ENCODE measurements at regions not wholly inside any gene's neighbourhood (a gene's known extent, or its start where the extent isn't known, plus 50 kb on each side); places are given as distances from the start of the nearest gene placed in this dataset.

DNA sequence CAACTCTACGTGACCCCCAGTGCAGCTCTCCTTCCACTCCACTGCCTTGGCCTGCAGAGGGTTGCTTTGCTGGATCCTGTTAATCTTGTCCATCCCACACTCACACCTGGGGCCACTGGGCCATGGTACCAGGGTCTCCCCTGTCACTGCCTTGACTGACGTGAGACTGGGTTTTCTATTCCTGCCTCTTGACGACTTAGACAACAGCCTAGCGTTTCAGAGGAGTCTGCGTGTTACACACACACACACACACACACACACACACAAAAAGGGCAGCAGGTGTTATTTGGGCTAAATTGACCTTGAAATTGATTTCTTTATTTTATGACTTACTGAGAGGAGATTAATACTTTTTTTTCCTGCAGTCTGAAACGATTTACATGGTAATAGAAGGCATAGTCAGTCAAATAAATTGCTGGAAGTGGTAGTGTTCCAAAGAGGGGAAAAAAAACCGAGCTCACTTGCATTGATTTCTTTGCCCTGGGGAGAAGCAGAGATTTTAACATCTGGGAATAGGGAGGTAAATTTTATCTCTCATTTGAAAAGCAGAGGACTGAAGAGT is 492.3 kb upstream of the EEF2KMT start:
- TF ChIP-seq, protein P1, sequence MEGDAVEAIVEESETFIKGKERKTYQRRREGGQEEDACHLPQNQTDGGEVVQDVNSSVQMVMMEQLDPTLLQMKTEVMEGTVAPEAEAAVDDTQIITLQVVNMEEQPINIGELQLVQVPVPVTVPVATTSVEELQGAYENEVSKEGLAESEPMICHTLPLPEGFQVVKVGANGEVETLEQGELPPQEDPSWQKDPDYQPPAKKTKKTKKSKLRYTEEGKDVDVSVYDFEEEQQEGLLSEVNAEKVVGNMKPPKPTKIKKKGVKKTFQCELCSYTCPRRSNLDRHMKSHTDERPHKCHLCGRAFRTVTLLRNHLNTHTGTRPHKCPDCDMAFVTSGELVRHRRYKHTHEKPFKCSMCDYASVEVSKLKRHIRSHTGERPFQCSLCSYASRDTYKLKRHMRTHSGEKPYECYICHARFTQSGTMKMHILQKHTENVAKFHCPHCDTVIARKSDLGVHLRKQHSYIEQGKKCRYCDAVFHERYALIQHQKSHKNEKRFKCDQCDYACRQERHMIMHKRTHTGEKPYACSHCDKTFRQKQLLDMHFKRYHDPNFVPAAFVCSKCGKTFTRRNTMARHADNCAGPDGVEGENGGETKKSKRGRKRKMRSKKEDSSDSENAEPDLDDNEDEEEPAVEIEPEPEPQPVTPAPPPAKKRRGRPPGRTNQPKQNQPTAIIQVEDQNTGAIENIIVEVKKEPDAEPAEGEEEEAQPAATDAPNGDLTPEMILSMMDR (IDR thresholded peaks at IDR 0.05; ENCODE audit: unreplicated experiment in 3 of 3), result no peak
- H3K9me3 Mint-ChIP-seq, result peaks cover 2% of the 10 kb centered on the region
- H3K4me3 Mint-ChIP-seq, result no peak overlapping the region
- H3K27me3 Mint-ChIP-seq (ENCODE audit: low read depth), result peaks cover 13% of the 10 kb centered on the region
- peaks cover 6% of the 10 kb centered on the region for H3K4me1 Mint-ChIP-seq
- no peak overlapping the region for H3K27ac Mint-ChIP-seq
- H3K36me3 Mint-ChIP-seq (ENCODE audit: low read depth), result no peaks in the 10 kb centered on the region

GRCh38 chr16:5584109-5584508 is 486.5 kb upstream of the EEF2KMT start:
- H3K27me3 Mint-ChIP-seq (ENCODE audit: low read depth), result peaks cover 17% of the 10 kb centered on the region
- TF ChIP-seq, protein P1 (IDR thresholded peaks at IDR 0.05; ENCODE audit: unreplicated experiment in 3 of 3), result no peak
- H3K36me3 Mint-ChIP-seq (ENCODE audit: low read depth), result no peaks in the 10 kb centered on the region
- H3K27ac Mint-ChIP-seq, result no peak overlapping the region
- H3K4me3 Mint-ChIP-seq, result no peak overlapping the region
- no peaks in the 10 kb centered on the region for H3K9me3 Mint-ChIP-seq
- no peaks in the 10 kb centered on the region for H3K4me1 Mint-ChIP-seq

- TF ChIP-seq, protein P1 (IDR thresholded peaks at IDR 0.05; ENCODE audit: unreplicated experiment in 3 of 3), result no peak
- no peak overlapping the region for H3K4me3 Mint-ChIP-seq
- no peaks in the 10 kb centered on the region for H3K9me3 Mint-ChIP-seq
- no peak overlapping the region for H3K27ac Mint-ChIP-seq
- peaks cover 13% of the 10 kb centered on the region for H3K27me3 Mint-ChIP-seq (ENCODE audit: low read depth)
- H3K36me3 Mint-ChIP-seq (ENCODE audit: low read depth), result no peaks in the 10 kb centered on the region
- no peaks in the 10 kb centered on the region for H3K4me1 Mint-ChIP-seq
These were observed 484.9 kb upstream of the EEF2KMT start for GRCh38 chr16:5582529-5582928.

GRCh38 chr16:5581908-5582307 is 484.3 kb upstream of the EEF2KMT start:
- TF ChIP-seq, protein P1 (IDR thresholded peaks at IDR 0.05; ENCODE audit: unreplicated experiment in 3 of 3), result no peak
- H3K27ac Mint-ChIP-seq, result no peak overlapping the region

DNA sequence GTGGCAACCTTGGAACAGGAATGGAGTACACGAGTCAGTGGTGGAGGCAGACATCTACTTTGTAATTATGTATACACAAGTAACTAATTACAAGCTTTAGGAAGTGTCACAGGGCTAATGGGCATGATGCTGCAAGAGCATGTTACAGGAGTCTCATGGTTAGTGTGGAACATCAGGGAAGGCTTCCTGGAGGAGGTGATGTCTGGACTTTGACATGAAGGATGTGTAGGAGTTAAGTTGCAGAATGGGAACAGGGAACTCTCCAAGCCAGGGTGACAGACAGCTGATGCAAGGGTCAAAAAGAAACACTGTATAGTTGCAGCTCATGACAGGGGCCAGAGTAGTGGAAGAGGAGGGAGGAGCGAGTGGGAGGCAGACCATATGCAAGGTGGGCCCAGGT is 483.8 kb upstream of the EEF2KMT start:
- Mint-ChIP-seq H3K9me3 (no peaks in the 10 kb centered on the region), H3K4me1 (peaks cover 7% of the 10 kb centered on the region), H3K4me3 (peak overlapping the region in 1 of 3 experiments; percentile 5), H3K27me3 (ENCODE audit: low read depth) (peaks cover 9% of the 10 kb centered on the region), H3K36me3 (ENCODE audit: low read depth) (no peaks in the 10 kb centered on the region), H3K27ac (no peak overlapping the region)
- TF ChIP-seq, protein P1 (IDR thresholded peaks at IDR 0.05; ENCODE audit: unreplicated experiment in 3 of 3), result no peak

More at GRCh38 chr16:5581908-5582307, 484.3 kb upstream of the EEF2KMT start:
- H3K4me1 Mint-ChIP-seq, result peaks cover 2% of the 10 kb centered on the region
- H3K4me3 Mint-ChIP-seq, result no peak overlapping the region
- H3K9me3 Mint-ChIP-seq, result no peaks in the 10 kb centered on the region
- H3K27me3 Mint-ChIP-seq (ENCODE audit: low read depth), result peaks cover 13% of the 10 kb centered on the region
- no peaks in the 10 kb centered on the region for H3K36me3 Mint-ChIP-seq (ENCODE audit: low read depth)

- Mint-ChIP-seq H3K36me3 (ENCODE audit: low read depth) (no peaks in the 10 kb centered on the region), H3K9me3 (no peaks in the 10 kb centered on the region), H3K4me3 (no peak overlapping the region), H3K27me3 (ENCODE audit: low read depth) (peaks cover 9% of the 10 kb centered on the region), H3K27ac (no peak overlapping the region), H3K4me1 (peaks cover 12% of the 10 kb centered on the region)
- TF ChIP-seq, protein P1 (IDR thresholded peaks at IDR 0.05; ENCODE audit: unreplicated experiment in 3 of 3), result no peak
These were observed 483.2 kb upstream of the EEF2KMT start for GRCh38 chr16:5580772-5581171.

All from nephron (organoid).